ENCODE measurements at regions not wholly inside any gene's neighbourhood (a gene's known extent, or its start where the extent isn't known, plus 50 kb on each side); places are given as distances from the start of the nearest gene placed in this dataset.

DNA sequence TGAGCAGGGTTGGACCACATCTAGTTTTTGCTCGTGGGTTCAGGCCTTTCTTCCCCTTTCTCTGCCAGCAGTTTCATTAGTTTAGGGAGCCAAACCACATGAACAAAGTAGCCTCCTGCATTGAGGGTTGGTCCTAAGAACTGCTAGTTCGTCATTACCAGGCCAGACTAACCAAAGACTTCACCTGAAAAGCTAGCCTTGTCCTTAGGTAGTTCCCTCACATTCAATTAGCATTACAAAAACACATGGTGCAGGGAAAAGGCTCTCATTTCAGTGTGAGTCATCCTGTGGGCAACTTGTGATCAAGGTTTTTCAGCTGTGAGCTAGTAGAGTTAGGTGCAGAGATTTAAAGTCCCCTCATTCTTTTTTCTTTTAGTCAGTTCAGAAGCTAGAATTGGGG lies 279.3 kb upstream of the CTNNB1 start:
- TF ChIP-seq, protein P1, sequence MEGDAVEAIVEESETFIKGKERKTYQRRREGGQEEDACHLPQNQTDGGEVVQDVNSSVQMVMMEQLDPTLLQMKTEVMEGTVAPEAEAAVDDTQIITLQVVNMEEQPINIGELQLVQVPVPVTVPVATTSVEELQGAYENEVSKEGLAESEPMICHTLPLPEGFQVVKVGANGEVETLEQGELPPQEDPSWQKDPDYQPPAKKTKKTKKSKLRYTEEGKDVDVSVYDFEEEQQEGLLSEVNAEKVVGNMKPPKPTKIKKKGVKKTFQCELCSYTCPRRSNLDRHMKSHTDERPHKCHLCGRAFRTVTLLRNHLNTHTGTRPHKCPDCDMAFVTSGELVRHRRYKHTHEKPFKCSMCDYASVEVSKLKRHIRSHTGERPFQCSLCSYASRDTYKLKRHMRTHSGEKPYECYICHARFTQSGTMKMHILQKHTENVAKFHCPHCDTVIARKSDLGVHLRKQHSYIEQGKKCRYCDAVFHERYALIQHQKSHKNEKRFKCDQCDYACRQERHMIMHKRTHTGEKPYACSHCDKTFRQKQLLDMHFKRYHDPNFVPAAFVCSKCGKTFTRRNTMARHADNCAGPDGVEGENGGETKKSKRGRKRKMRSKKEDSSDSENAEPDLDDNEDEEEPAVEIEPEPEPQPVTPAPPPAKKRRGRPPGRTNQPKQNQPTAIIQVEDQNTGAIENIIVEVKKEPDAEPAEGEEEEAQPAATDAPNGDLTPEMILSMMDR (IDR thresholded peaks at IDR 0.05) = no peak
- TF ChIP-seq POLR2A (IDR thresholded peaks at IDR 0.05) = no peak

Data from testis (tissue), 2 donors.